NCI-H226 (cell line): ENCODE measurements at regions not wholly inside any gene's neighbourhood (a gene's known extent, or its start where the extent isn't known, plus 50 kb on each side); places are given as distances from the start of the nearest gene placed in this dataset.
"Not testable (repeated sequence)": the region's sequence is repeated elsewhere in the genome, so short reads cannot be mapped to it uniquely, and the experiment has no call there.

ENCODE experiments used
- DNase-seq: peaks from one replicate; pipeline ENCODE4 v3.0.0-alpha.2; 2015

DNA sequence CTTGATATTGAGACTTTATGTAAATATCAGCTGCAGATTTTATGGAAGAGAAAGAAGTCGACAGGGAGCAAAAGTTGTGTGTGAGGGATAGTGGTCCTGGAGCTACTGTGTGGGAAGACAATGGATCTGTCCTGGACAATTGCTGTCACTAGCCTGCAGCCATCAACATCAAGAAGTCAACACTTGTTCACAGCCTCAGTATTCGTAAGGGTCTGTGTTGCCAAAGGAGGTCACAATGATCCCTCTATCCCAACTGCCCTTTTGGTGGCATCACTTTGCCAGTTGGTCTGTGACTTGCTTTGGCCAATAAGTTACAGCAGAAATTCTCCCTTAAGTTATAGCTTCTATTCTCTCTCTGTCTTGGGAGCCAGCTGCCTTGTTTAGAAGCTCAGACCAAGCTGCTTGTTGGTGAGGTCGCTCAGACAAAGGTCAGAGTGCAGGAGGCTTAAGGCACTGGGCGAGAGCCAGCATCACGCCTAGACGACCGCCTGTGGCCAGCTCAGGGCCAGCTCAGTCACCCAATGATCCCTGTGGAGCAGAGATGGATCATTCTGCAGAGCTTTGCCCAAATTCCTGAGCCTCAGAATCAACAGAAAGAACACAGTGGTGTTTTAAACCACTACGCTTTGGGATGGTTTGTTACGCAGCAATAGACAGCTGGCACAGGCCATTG, 134.9 kb downstream of the RHOU start:
- DNase-seq = no peak

DNA sequence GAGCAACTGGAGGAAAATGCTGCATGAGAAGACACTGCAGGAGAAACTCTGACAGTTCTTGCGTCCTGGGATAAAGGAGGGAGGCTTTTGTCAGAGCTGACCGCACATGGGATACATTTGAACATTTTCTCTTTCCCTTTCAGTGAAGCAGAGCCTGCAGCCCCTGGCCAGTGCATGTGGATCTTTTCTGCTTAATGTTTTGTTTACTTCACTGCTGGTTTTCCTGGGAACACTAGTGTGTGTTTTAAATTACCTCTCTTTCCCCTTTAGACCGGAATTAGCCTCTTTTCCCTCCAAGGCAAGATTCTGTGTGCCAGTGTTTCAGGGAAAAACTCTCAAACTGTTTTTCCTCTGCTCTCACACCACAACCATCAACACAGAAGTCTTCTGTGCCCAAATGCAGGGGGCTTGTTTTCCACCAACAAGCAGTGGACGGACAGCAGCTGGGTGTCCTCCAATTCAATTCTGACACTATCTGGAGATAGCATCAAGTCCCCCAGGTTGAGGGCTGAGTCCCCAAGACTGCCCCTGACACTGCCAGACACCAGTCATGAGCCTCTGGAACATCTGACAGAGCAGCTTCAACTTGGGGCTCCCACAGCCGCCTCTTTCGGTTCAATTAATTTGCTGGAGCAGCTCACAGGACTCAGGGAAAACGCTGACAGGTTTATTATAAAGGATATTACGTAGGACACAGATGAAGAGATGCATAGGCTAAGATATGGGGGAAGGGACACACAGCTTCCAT, 136.2 kb downstream of the RHOU start:
- DNase-seq = no peak

DNA sequence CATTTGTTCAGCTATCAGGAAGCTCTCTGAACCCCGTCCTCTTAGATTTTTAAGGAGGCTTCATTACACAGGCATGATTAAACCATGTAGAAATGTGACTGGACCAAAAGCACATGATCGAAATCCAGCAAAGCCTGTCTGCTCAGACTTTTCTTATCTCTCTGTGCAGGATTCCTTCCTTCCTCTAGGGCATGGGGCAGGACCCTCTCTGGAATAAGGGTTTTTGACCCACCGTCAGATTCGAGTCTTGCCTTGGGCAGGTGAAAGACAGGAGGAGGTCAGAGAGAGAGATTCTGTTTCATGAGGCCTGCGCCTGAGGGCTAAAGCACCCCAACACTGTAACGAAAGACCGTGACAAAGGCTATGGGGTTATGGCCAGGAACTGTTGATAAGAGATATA, 136.8 kb downstream of the RHOU start:
- DNase-seq = no peak

DNA sequence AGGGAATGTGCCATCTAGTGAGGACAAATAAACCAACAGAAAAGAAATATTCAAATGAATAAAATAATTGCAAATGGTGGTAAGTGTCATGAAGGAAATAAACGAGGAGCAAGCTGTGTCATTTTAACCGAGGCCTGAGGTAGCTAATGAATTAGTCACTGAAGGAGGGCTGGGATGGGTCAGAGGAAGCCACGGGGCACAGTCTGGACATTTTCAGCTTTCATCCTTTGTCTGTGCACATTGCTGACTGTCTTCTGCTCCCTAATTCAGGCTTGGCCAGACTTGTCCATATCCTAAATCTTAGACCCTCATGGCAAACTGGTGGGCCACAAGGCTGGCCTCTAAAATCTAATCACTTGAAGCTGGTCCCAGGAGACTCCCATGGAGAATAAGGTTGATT, 138.4 kb downstream of the RHOU start:
- DNase-seq = no peak

DNA sequence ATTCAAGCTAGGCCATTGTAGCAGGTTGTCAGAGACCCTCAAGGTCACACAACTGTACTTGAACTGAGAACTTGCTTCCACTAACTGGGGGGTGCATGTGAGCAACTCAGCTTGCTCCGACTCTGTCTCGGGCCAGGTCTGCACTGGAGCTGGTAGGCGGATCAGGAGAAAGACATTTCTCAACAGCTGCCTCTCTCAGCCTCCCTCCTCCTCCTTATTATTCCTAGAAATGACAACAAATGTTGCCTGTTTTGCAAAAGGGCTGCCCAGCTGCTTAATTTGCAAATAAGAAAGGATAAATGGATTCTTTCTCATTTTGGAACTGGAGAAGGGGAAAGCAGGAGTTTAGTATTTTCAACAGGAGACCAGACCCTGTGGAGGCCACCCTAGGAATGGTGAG, 140.5 kb downstream of the RHOU start:
- no peak for DNase-seq

DNA sequence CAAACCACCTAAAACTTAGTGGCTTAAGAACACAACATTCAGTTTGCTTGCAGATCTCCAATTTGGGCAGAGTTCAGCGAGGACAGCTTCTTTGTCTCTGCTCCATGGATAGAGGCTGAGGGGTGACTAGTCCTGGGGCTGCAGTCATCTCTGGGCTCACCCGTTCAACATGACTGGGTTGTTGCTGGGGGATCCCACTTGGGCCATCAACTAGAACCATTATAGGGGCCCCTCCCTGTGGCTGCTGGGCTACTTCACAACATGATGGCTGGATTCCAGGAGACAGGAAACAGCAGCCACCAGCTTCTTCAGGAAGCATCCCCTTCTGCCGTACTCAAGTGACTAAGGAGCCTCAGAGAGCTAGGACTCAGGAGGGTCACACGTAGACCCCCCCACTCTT, 140.9 kb downstream of the RHOU start:
- DNase-seq = no peak

DNA sequence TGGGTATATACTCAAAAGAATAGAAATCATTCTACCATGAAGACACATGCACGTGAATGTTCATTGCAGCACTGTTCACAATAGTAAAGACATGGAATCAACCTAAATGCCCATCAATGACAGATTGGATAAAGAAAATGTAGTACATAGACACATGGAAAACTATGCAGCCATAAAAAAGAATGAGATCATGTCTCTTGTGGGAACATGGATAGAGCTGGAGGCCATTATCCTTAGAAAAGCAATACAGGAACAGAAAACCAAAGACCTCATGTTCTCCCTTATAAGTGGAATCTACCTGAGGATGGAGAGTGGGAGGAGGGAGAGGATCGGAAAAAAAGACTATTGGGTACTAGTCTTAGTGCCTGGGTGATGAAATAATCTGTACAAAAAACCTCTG, 143.9 kb downstream of the RHOU start:
- DNase-seq = no peak

DNA sequence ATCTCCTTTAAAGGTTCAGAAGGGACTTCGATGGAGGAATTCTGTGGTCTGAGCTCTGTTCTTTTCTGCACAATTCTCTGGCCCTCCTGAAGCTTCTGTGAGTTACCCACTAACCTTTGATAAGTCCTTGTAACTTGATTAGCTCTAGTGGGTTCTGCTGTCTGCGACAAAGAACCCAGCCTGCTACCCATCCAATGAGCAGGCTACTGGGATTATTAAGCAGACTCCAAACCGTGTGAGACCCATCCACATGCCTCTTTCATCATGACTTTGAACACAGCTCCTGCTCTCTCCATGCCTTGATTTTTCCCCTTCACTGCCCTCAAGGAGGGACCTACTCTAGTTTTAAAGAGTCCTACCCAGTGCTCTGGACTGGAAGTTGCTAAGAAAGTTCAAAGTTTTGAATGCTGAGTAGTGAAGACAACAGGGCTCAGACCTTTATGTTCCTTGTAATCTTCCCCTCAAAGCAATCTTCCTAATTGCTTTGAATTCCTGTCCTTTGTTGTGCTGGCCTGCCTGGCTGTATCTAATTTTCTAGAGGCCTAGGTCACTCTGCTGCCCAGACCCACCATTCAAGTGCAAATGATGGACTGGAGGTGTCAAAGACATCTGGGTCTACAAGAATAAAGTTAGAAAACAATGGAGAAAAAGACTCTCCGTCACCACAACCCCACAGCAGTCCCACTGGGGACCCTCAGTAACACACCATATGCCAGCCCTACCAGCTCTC, 146.9 kb downstream of the RHOU start:
- no peak for DNase-seq

DNA sequence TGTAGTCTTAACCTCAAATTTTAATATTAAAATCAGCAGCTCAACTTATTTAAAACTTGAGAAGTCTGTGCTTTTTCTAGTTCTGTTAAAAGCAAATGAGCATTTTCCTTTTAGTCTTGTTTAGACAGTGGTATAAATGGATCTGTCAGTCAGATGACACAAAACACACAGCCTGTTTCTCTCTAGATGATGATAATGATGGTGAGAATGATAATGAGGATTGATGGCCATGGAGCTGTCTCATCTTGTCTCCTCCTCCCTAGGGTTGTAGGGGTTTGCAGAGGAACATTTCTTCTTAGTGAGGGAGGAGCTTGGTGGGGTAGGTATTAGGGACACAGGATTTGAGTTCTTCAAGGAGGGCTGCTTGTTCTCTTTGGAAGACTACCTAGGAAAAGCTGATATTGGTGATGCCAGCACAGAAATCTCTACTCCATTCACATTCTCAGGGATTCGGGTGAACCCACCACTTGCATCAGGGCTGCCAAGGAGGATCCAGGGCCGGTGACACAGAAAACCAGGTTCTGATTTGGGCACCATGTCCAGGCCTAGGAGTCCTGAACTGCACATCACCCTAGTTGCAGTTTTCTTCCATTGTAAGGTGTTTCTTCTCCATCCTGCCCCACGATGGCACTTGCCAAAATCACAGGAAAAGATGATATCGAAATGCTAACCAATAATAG, 147.6 kb downstream of the RHOU start:
- DNase-seq = no peak

DNA sequence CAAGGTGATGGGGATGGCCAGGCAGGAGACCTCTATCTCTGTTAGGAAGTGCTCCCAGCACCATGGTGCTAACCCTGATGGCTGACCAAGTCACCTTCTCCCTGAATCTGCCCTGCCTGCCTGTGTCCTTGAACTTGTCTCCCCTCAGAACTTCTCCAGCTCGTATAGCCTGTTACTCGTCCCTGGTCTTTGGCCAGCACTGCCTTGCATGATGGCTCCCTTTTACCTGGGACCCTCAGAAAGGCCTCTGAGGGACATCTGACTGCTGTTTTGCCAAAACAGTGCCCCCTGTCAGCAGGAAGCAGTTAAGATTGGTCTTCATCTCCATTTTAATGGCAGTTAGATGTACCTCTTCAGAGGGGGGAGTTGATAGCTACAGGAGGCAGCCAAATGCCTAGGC, 148.3 kb downstream of the RHOU start:
- no peak for DNase-seq

DNA sequence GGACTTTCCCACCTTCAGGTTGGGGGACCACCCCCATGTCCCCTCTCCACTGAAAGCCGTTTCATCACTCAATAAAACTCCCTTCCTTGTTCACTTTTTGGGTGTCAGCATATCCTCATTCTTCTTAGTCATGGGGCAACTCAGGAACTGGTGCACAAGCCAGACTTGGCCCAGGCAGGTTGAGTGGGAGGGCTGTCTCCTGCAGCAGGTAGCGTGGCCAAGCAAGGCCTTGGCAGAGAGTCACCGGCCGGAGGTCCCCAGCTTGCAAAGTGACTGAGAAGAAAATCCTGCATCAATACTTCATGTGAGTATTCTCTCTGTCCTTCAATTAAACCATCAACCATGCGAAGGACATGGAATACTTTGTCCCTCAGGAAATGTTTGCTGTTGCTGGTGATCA, 148.9 kb downstream of the RHOU start:
- no peak for DNase-seq

DNA sequence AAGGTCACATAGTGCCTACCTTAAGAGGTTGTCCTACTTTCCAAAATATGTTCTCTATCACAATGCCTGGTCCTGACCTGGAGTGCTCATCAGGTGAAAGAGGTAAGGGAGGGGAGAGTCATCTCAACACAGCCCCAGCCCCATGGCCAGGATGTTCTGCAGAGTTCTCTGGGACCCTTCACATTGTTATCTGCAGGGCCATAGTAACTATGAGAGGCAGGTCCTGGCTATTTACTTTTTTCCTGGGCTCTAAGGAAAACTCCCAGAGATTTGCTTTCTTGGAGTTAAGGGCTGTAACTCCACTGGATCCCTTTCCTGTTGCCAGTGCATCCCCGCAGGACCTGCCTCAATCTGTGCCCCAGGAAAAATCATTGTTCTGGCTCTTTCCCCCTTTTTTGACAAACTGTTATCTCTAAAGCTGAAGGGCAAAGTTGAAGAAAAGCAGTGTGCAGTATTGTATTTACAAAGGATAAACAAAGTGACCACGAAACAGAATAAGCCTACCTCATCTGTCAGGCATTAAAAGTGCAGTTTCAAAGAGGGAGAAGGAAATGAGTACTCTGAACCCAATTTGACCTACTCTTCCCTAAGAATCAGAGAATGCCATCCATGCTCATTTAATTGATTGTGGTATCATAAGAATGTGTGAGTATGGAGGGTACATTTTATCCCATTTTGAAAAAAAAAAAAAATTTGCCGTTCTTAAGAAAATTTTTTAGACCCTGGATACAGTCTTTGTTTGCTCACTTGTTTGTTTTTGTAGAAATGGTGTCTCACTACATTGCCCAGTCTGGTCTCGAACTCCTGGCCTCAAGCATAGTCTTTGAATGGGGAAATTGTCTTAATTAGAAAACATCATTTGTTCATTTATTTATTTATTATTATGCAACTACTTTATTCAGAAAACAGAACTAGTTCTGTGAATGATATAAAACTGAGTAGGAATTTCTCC, 149.6 kb downstream of the RHOU start:
- DNase-seq = peak; percentile 5

DNA sequence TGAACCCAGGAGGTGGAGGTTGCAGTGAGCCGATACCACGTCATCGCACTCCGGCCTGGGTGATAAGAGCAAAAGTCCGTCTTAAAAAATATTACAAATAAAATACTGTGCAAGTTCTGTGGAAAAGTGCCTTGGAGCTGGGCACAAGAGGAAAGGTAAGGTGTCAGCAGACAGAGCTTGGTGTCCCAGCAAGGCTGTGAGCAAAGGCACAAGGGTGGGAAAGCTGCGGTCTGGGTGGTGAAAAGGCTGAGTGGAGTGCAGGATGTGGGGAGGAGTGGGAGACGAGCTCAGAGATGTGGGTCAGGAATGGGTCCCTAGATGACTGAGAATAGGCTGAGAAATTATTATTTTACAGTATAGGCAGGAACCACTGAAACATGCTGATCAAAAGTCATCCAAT, 150.6 kb downstream of the RHOU start:
- DNase-seq = no peak

DNA sequence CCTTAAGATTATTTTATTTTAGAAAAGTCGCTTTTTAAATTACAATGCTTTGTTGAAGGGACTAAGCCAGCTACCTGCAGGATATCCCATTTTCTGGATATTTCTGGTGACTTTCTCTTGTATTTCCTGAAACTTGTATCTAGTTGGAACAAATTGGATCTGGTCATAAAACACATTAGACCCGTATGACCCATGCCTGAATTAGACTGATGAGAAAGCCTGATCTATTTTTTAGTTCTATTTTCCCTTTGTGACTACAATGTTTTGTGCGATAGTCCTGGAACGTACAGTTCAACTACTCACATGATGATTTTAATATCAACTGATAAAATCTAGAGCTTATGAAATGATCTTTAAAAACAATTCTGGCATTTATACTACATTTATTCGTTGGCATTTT, 151.8 kb downstream of the RHOU start:
- DNase-seq = no peak

DNA sequence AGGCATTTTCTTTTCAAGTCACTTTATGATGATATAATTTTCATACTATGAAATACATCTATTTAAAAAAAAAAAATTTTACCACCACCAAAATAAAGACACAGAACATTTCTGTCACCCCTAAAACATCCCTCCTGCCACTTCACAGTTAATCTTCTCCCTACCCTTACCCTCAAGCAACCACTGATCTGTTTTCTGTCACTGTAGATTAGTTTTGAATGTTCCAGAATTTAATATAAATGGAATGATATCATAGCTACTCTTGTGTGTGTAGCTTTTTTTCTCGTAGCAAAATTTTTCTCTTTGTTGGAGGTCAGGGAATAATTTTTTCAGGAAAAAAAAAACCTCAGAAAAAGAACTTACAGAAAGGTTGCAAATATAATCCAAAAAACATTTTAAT, 152.7 kb downstream of the RHOU start:
- DNase-seq = no peak

DNA sequence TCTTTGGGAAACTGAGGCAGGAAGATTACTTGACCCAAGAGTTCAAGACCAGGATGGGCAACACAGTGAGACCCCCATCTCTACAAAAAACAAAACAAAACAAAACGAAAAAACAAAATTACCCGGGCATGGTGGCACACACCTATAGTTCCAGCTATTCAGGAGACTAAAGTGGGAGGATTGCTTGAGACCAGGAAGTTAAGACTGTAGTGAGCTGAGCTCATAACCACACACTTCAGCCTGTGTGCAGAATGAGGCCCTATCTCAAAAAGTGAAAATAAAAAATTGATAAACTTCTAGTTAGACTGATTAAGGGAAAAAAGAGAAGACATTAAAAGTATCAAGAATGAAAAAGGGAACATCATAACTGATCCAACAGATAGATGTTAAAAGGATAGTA, 154.0 kb downstream of the RHOU start:
- no peak for DNase-seq

DNA sequence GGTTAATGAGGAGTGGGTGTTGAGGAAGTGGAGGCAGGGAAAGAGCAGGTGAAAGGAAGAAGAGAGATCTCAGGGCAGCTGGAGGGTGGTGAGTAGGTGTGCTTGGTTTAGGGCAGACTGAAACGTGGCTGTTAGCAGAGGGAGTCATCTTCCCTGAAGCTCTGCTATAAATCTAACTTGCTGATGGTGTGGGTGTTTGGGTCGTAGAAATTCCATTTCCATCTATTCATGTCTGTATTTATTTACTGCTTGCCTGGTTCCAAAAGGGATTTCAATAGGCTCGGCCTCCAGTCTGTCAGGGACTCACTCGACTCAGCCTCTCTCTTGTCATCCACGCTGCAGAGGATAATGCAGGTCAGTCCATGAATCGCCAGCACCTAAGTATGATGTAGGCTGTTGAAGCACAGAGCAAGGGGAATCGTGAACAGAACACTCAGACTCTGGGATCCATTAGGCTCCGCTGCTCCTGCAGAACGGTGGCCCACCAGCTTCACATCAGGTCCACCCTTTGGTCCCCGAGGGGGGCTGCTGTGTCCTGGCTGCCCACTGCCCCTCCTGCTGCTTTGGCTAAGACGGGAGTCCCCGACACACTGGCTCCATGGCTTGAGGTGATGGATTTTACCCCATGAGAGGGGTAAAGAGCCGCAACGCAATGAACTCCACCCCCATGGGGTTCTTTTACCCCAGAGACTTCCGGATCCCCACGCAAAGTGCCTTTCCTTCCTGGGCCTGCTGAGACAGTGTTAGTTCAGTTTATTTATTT, 156.2 kb downstream of the RHOU start:
- DNase-seq = no peak

DNA sequence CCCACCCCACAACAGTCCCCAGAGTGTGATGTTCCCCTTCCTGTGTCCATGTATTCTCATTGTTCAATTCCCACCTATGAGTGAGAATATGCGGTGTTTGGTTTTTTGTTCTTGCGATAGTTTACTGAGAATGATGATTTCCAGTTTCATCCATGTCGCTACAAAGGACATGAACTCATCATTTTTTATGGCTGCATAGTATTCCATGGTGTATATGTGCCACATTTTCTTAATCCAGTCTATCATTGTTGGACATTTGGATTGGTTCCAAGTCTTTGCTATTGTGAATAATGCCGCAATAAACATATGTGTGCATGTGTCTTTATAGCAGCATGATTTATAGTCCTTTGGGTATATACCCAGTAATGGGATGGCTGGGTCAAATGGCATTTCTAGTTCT, 156.9 kb downstream of the RHOU start:
- not testable (repeated sequence) for DNase-seq

DNA sequence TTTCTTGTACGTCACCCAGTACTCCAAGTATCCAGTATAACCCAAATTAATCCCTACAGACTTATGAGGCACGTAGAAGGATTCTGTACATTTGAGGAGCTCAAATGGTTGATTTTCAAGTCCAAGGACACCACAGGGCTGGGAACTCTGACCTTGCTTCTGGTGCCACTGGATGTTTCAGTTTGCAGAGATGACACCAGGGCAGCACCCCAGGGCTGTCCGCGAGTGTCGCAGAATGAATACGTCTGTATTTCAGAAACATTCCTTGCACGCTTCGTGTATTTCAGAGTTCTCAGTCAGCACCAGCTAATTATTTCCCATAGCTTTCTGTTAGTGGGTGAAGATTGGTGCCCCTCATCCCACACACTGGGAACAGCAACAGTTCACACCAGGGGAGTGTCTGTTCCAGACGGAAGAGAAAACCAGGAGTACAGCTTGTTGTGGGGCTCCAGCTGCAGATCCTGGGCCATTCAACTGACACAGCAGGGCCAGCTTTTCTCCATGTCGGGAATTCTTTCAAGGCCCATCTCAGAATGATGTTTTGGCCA, 159.2 kb downstream of the RHOU start:
- no peak for DNase-seq

DNA sequence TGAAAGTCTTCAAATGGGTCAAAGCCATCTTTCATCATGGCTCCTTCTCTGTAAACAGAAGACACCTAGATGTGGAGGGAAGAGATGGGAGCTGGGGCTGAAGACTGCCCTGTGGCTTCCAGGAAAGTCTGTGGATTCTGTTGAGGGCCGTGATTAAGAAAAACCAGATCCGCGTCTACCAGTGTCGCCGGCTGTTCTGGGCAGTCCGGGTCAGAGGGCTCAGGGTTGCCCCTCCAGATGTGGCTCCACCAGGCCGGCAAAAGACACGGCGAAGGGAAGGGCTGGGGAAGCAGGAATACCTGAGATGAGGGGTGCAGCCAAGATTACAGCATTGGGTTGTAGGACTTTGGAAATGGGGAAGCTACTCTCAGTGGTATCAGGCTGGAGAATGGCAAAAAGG, 162.6 kb downstream of the RHOU start:
- DNase-seq = no peak

DNA sequence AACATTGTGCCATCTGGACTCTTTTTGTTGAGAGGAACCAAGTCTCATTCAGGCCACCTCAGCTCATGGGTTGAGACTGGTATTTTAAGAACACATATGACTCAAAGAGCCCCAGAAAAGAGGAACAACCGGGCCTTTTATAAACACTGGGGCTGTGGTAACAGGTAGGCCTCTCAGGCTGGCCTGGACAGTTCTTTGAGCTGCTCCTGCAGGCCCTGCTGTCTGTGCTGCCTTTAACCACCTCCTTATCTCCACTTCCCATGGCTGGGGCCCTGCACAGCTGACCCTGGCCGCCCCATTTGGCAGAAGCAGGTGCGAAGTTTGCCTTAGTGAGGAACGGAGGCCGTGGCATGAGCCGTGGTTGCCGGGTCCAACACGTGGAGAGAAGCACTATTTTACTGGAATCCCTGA, 163.3 kb downstream of the RHOU start:
- no peak for DNase-seq
